MM.1S (cell line): ENCODE measurements at regions not wholly inside any gene's neighbourhood (a gene's known extent, or its start where the extent isn't known, plus 50 kb on each side); places are given as distances from the start of the nearest gene placed in this dataset.

Experiments
- CTCF ChIP-seq: fragments of 300-600 bp; sonication (generic); IDR thresholded peaks from 2 replicates; pipeline ENCODE4 v1.5.1; 2016; ENCODE audit warnings: antibody characterized with exemption, low read length, mixed read lengths
- EZH2 ChIP-seq: fragments of 300-600 bp; sonication (generic); optimal IDR thresholded peaks from 2 replicates; pipeline ENCODE3; 2017; ENCODE audit warnings: low read depth, mild to moderate bottlenecking, antibody characterized with exemption, low read length, mixed read lengths

- no peak for TF ChIP-seq CTCF
- no peak for TF ChIP-seq EZH2
Measured at GRCh38 chr2:163474319-163474744, 261.5 kb downstream of the FIGN start.
